Activated T-cell treated with anti-CD3 and anti-CD28 coated beads, Interleukin-2, amount 50 U/mL, for 4 hours (primary cell): ENCODE measurements at regions not wholly inside any gene's neighbourhood (a gene's known extent, or its start where the extent isn't known, plus 50 kb on each side); places are given as distances from the start of the nearest gene placed in this dataset.

Experiments
- ATAC-seq, 2 donors: fragments of 200-7000 bp; cut with Tn5 transposase; one replicate each; pipeline ENCODE4 v1.10.0; 2021
- DNase-seq: peaks from one replicate; pipeline ENCODE4 v3.0.0-alpha.2; 2020
- H3K27me3 Mint-ChIP-seq: one replicate; pipeline ENCODE4 v1.8.0; 2021; ENCODE audit warnings: low read depth, mixed read lengths
- H3K36me3 Mint-ChIP-seq: one replicate; pipeline ENCODE4 v1.8.0; 2022; ENCODE audit warnings: mixed read lengths; ENCODE audit not compliant: insufficient read depth
- H3K4me1 Mint-ChIP-seq: one replicate; pipeline ENCODE4 v1.8.0; 2021; ENCODE audit warnings: low read depth, mixed read lengths
- H3K4me3 Mint-ChIP-seq: one replicate; pipeline ENCODE4 v1.8.0; 2021; ENCODE audit warnings: mild to moderate bottlenecking, moderate library complexity, mixed read lengths
- H3K9me3 Mint-ChIP-seq: one replicate; pipeline ENCODE4 v1.8.0; 2021; ENCODE audit warnings: mixed read lengths

GRCh38 chr1:119302011-119302410 is 66.6 kb upstream of the HAO2 start:
- H3K36me3 Mint-ChIP-seq, result no peaks in the 10 kb centered on the region
- H3K9me3 Mint-ChIP-seq, result no peaks in the 10 kb centered on the region
- H3K4me1 Mint-ChIP-seq, result peaks cover 5% of the 10 kb centered on the region
- ATAC-seq (no peak), DNase-seq (no peak)
- no peak overlapping the region for H3K4me3 Mint-ChIP-seq
- H3K27me3 Mint-ChIP-seq, result peaks cover 24% of the 10 kb centered on the region

- DNase-seq (no peak), ATAC-seq (no peak)
- Mint-ChIP-seq H3K27me3 (peaks cover 24% of the 10 kb centered on the region), H3K4me1 (no peaks in the 10 kb centered on the region), H3K9me3 (no peaks in the 10 kb centered on the region), H3K36me3 (no peaks in the 10 kb centered on the region), H3K4me3 (no peak overlapping the region)
These were observed 60.4 kb upstream of the HAO2 start for GRCh38 chr1:119308130-119308700.

GRCh38 chr1:119308806-119309205 is 59.8 kb upstream of the HAO2 start:
- no peaks in the 10 kb centered on the region for H3K4me1 Mint-ChIP-seq
- no peak overlapping the region for H3K4me3 Mint-ChIP-seq
- H3K36me3 Mint-ChIP-seq, result no peaks in the 10 kb centered on the region
- DNase-seq (no peak), ATAC-seq (no peak)
- no peaks in the 10 kb centered on the region for H3K9me3 Mint-ChIP-seq
- peaks cover 29% of the 10 kb centered on the region for H3K27me3 Mint-ChIP-seq

- no peaks in the 10 kb centered on the region for H3K36me3 Mint-ChIP-seq
These were observed 58.3 kb upstream of the HAO2 start for GRCh38 chr1:119310301-119310700.

GRCh38 chr1:119312500-119312899 is 56.1 kb upstream of the HAO2 start:
- Mint-ChIP-seq H3K9me3 (no peaks in the 10 kb centered on the region), H3K4me3 (no peak overlapping the region)

More at GRCh38 chr1:119310301-119310700, 58.3 kb upstream of the HAO2 start:
- no peak overlapping the region for H3K4me3 Mint-ChIP-seq
- peaks cover 24% of the 10 kb centered on the region for H3K27me3 Mint-ChIP-seq
- no peaks in the 10 kb centered on the region for H3K4me1 Mint-ChIP-seq
- H3K9me3 Mint-ChIP-seq, result no peaks in the 10 kb centered on the region
- no peak for ATAC-seq
- DNase-seq, result no peak

GRCh38 chr1:119314001-119314796 is 54.4 kb upstream of the HAO2 start:
- H3K4me3 Mint-ChIP-seq, result no peak overlapping the region
- ATAC-seq, result no peak
- no peaks in the 10 kb centered on the region for H3K9me3 Mint-ChIP-seq

More at GRCh38 chr1:119312500-119312899, 56.1 kb upstream of the HAO2 start:
- no peak for ATAC-seq
- Mint-ChIP-seq H3K36me3 (no peaks in the 10 kb centered on the region), H3K4me1 (no peaks in the 10 kb centered on the region), H3K27me3 (peaks cover 21% of the 10 kb centered on the region)
- no peak for DNase-seq

GRCh38 chr1:119316870-119317416 is 51.6 kb upstream of the HAO2 start:
- H3K36me3 Mint-ChIP-seq, result no peaks in the 10 kb centered on the region

More at GRCh38 chr1:119314001-119314796, 54.4 kb upstream of the HAO2 start:
- DNase-seq, result no peak
- Mint-ChIP-seq H3K27me3 (peaks cover 19% of the 10 kb centered on the region), H3K4me1 (no peaks in the 10 kb centered on the region), H3K36me3 (no peaks in the 10 kb centered on the region)

DNA sequence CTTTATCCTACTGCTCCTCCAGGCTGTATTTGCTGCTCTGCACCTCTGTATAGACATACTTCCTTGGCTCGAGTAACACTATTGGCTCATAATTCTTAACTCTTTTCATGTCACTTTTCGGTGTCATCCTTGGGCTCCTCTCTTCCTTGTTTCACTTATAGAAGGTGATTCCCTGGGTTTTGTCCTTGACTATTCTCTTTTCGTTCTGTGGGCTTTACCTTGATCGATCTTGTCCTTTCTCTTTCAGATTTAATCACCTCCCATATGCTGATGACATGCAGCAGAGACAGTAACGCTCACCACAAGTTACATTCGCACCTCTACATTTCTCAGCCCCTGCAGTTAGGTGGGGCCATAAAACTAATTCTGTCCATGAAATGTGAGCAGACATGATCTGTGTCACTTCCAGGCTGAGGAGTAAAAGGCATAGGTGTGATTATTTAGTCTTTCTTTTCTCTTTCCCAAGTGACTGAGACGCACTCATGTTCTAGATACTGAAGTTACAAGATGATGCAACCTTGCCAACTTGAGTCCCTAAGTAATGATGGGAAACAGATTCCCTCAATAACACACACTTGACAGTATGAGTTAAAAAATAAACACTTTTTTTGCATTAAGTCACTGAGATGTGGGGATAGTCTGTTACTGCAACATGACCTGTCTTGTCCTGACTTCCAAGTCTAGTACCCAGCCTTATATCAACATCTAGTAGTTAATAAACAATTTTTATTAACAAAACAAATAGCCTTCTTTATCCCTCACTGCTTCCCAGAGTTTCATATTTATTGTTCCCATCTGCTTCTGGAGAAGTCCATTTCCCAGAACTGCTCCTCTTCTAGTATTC is 49.9 kb upstream of the HAO2 start:
- ATAC-seq (peak in 1 of 2 donors; percentile 35), DNase-seq (no peak)
- Mint-ChIP-seq H3K36me3 (no peaks in the 10 kb centered on the region), H3K9me3 (no peaks in the 10 kb centered on the region), H3K4me1 (no peaks in the 10 kb centered on the region), H3K4me3 (no peak overlapping the region), H3K27me3 (peaks cover under 1% of the 10 kb centered on the region)

More at GRCh38 chr1:119316870-119317416, 51.6 kb upstream of the HAO2 start:
- H3K27me3 Mint-ChIP-seq, result peaks cover 5% of the 10 kb centered on the region
- no peaks in the 10 kb centered on the region for H3K4me1 Mint-ChIP-seq
- H3K9me3 Mint-ChIP-seq, result no peaks in the 10 kb centered on the region
- no peak for ATAC-seq
- no peak overlapping the region for H3K4me3 Mint-ChIP-seq
- no peak for DNase-seq
